A673 (cell line): ENCODE measurements at regions not wholly inside any gene's neighbourhood (a gene's known extent, or its start where the extent isn't known, plus 50 kb on each side); places are given as distances from the start of the nearest gene placed in this dataset.

Experiments
- BruUV-seq: library from RNA; stranded (reverse); fragments of 400-500 nt; replicated peaks from 2 replicates; lab custom pipeline; 2021; lab: Mats Ljungman, UMichigan
- CTCF ChIA-PET: fragments of 300-600 bp; sonication (Branson Sonifier 250); formaldehyde crosslinking; loops from one replicate; lab custom pipeline; 2022; ENCODE audit warnings: antibody characterized with exemption; lab: Charles Lee
- POLR2A ChIA-PET: fragments of 300-600 bp; sonication (Branson Sonifier 250); formaldehyde crosslinking; loops from one replicate; lab custom pipeline; 2022; ENCODE audit warnings: antibody characterized with exemption; ENCODE audit not compliant: low non-redundant PET; lab: Charles Lee
- DNase-seq: peaks from one replicate; pipeline ENCODE4 v3.0.0-alpha.2; 2015; ENCODE audit warnings: low spot score
- H3K27ac ChIP-seq: fragments of 200-600 bp; sonication (generic); 2 replicates; pipeline ENCODE4 v1.5.1; 2016; ENCODE audit warnings: mixed run types, low read depth, mild to moderate bottlenecking, mixed read lengths, antibody characterized with exemption, low read length; ENCODE audit not compliant: poor library complexity, severe bottlenecking
- H3K27me3 ChIP-seq: fragments of 200-600 bp; sonication (generic); replicated peaks from 2 replicates; pipeline ENCODE4 v1.6.1; 2017; ENCODE audit warnings: mixed run types, low read depth, mild to moderate bottlenecking, mixed read lengths, antibody characterized with exemption, low read length; ENCODE audit not compliant: insufficient read depth, poor library complexity
- H3K36me3 ChIP-seq: fragments of 200-600 bp; sonication (generic); 2 replicates; pipeline ENCODE4 v1.6.1; 2016; ENCODE audit warnings: mixed run types, mild to moderate bottlenecking, mixed read lengths, antibody characterized with exemption, low read length; ENCODE audit not compliant: insufficient read depth, poor library complexity, severe bottlenecking
- H3K4me1 ChIP-seq: fragments of 200-600 bp; sonication (generic); 2 replicates; pipeline ENCODE4 v1.6.1; 2017; ENCODE audit warnings: mixed run types, mild to moderate bottlenecking, mixed read lengths, antibody characterized with exemption, low read length; ENCODE audit not compliant: insufficient read depth, poor library complexity, severe bottlenecking
- H3K4me3 ChIP-seq: fragments of 200-600 bp; sonication (generic); 2 replicates; pipeline ENCODE4 v1.5.1; 2016; ENCODE audit warnings: low read depth, mixed run types, mild to moderate bottlenecking, mixed read lengths, low read length; ENCODE audit not compliant: poor library complexity, severe bottlenecking
- H3K9me3 ChIP-seq: fragments of 200-600 bp; sonication (generic); 2 replicates; pipeline ENCODE4 v1.6.1; 2016; ENCODE audit warnings: mixed run types, low read depth, mild to moderate bottlenecking, mixed read lengths, antibody characterized with exemption, low read length; ENCODE audit not compliant: poor library complexity, severe bottlenecking
- CTCF ChIP-seq: fragments of 300-800, 200-600 bp; sonication (generic); conservative IDR thresholded peaks from 2 replicates; pipeline ENCODE4 v1.5.1; 2017; ENCODE audit warnings: low read depth, mild to moderate bottlenecking, antibody characterized with exemption, low read length, moderate library complexity, mixed read lengths
- EZH2 ChIP-seq: fragments of 200-600 bp; sonication (generic); IDR thresholded peaks from 2 replicates; pipeline ENCODE4 v1.6.1; 2017; ENCODE audit warnings: borderline replicate concordance, low read depth, mild to moderate bottlenecking, mixed read lengths, antibody characterized with exemption, low read length; ENCODE audit not compliant: poor library complexity, severe bottlenecking
- intact Hi-C: fragments of 100-400 bp; cut with micrococcal nuclease; formaldehyde crosslinking; loops from one replicate; pipeline ENCODE4 v1.10.0; 2022; ENCODE audit not compliant: unreplicated experiment

DNA sequence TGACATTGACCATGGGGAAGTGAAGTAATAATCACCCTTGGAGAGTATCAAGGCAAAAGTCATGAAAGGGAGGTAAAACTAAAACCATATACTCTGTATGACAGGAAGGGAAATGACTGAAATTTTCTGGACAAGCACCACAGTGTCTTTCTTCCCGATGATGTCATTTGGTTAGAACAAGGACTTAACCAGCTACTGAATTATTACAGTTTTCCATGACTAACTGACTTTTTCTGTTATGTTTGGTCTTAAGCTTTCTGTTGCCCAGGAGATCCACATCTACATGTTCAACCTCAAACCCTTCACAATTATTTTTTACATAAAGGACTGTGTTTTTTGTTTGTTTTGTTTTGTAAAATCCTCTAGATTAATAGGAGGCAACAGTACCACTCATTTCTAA lies 191.9 kb upstream of the IL12A start:
- H3K9me3 ChIP-seq, result no peaks in the 10 kb centered on the region
- no TSS peak for BruUV-seq
- no peak overlapping the region for H3K4me3 ChIP-seq
- H3K36me3 ChIP-seq, result no peaks in the 10 kb centered on the region
- ChIA-PET POLR2A (no interaction called here), CTCF (no interaction called here)
- no peak overlapping the region for H3K27ac ChIP-seq
- no peaks in the 10 kb centered on the region for H3K4me1 ChIP-seq
- intact Hi-C loops, result no loop called here
- no peaks in the 10 kb centered on the region for H3K27me3 ChIP-seq
- TF ChIP-seq CTCF (no peak), EZH2 (no peak)
- DNase-seq, result no peak

GRCh38 chr3:159797771-159798170 lies 190.9 kb upstream of the IL12A start:
- Histone ChIP-seq H3K4me1 (no peaks in the 10 kb centered on the region), H3K9me3 (no peaks in the 10 kb centered on the region), H3K4me3 (no peak overlapping the region), H3K27ac (no peak overlapping the region), H3K27me3 (no peaks in the 10 kb centered on the region), H3K36me3 (no peaks in the 10 kb centered on the region)
- TF ChIP-seq EZH2 (no peak), CTCF (no peak)
- BruUV-seq, result no TSS peak
- CTCF ChIA-PET, result no interaction called here
- POLR2A ChIA-PET, result no interaction called here
- intact Hi-C loops, result no loop called here
- no peak for DNase-seq

DNA sequence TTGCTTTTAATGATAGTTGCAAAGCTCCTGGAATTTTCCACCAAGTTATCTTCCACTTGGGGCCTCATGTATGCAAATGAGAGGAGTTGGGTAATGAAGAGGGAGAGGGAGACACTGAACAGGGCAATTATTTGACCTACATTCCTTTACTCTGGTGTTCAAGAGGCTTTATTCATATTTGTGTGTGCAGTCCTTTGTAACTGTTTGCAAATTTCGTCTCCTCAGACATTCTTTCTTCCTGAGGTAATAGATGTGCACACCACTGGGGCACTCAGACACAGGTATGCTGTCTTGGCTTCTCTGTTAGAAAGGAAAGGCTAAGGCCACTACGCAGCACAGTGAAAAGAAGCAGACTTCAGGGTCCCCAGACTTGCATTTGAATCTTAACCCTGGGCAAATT lies 189.7 kb upstream of the IL12A start:
- Histone ChIP-seq H3K9me3 (no peaks in the 10 kb centered on the region), H3K4me1 (no peaks in the 10 kb centered on the region), H3K4me3 (no peak overlapping the region), H3K27ac (no peak overlapping the region), H3K36me3 (no peaks in the 10 kb centered on the region), H3K27me3 (no peaks in the 10 kb centered on the region)
- ChIA-PET POLR2A (no interaction called here), CTCF (no interaction called here)
- DNase-seq, result no peak
- intact Hi-C loops, result no loop called here
- no peak for TF ChIP-seq CTCF
- no peak for TF ChIP-seq EZH2
- BruUV-seq, result no TSS peak
